GM18511 (cell line): ENCODE measurements at regions not wholly inside any gene's neighbourhood (a gene's known extent, or its start where the extent isn't known, plus 50 kb on each side); places are given as distances from the start of the nearest gene placed in this dataset.
"Not testable (repeated sequence)": the region's sequence is repeated elsewhere in the genome, so short reads cannot be mapped to it uniquely, and the experiment has no call there.

Experiments
- ATAC-seq: cut with Tn5 transposase; IDR thresholded peaks from one replicate; pipeline ENCODE4 v1.9.1; 2021; ENCODE audit warnings: mild to moderate bottlenecking, moderate library complexity; ENCODE audit not compliant: unreplicated experiment

GRCh38 chr12:124654666-124655047, 87.2 kb upstream of the NCOR2 start:
- ATAC-seq: no peak

- ATAC-seq: no peak
Measured at GRCh38 chr12:124653169-124653931, 85.9 kb upstream of the NCOR2 start.

- ATAC-seq: no peak
Measured at GRCh38 chr12:124652661-124653060, 85.2 kb upstream of the NCOR2 start.

- no peak for ATAC-seq
Measured at GRCh38 chr12:124651516-124652273, 84.3 kb upstream of the NCOR2 start.

GRCh38 chr12:124650912-124651311, 83.5 kb upstream of the NCOR2 start:
- no peak for ATAC-seq

- ATAC-seq: no peak
Measured at GRCh38 chr12:124648710-124649384, 81.4 kb upstream of the NCOR2 start.

- no peak for ATAC-seq
Measured at GRCh38 chr12:124647316-124647715, 79.9 kb upstream of the NCOR2 start.

GRCh38 chr12:124646385-124647230, 79.2 kb upstream of the NCOR2 start:
- ATAC-seq: no peak

GRCh38 chr12:124645530-124646244, 78.3 kb upstream of the NCOR2 start:
- no peak for ATAC-seq

- ATAC-seq: not testable (repeated sequence)
Measured at GRCh38 chr12:124643768-124644167, 76.4 kb upstream of the NCOR2 start.

- ATAC-seq: no peak
Measured at GRCh38 chr12:124642105-124642504, 74.7 kb upstream of the NCOR2 start.

- no peak for ATAC-seq
Measured at GRCh38 chr12:124641591-124641990, 74.2 kb upstream of the NCOR2 start.

GRCh38 chr12:124640056-124640455, 72.6 kb upstream of the NCOR2 start:
- ATAC-seq: no peak

- no peak for ATAC-seq
Measured at GRCh38 chr12:124639122-124639806, 71.9 kb upstream of the NCOR2 start.

- ATAC-seq: no peak
Measured at GRCh38 chr12:124637581-124637981, 70.2 kb upstream of the NCOR2 start.

GRCh38 chr12:124637163-124637562, 69.8 kb upstream of the NCOR2 start:
- ATAC-seq: no peak

GRCh38 chr12:124636138-124636978, 68.9 kb upstream of the NCOR2 start:
- no peak for ATAC-seq

GRCh38 chr12:124635316-124635715, 67.9 kb upstream of the NCOR2 start:
- no peak for ATAC-seq
